K562 (cell line): ENCODE measurements at regions not wholly inside any gene's neighbourhood (a gene's known extent, or its start where the extent isn't known, plus 50 kb on each side); places are given as distances from the start of the nearest gene placed in this dataset.
A peak's percentile ranks its signal among the peaks of the same experiment; 100 is the strongest.

Source experiments
- ATAC-seq: fragments of 200-7000 bp; cut with Tn5 transposase; 3 replicates; pipeline ENCODE4 v1.9.1; 2020; ENCODE audit warnings: moderate library complexity
- BruUV-seq: library from RNA; stranded (reverse); fragments of 400-500 nt; replicated peaks from 2 replicates; lab custom pipeline; 2021; lab: Mats Ljungman, UMichigan
- CTCF ChIA-PET: fragments of 300-600 bp; formaldehyde crosslinking; extraction: SDS; loops from one replicate; lab custom pipeline; 2021; ENCODE audit warnings: low intra/inter-chr PET ratio; lab: Yijun Ruan, JAX
- POLR2A ChIA-PET: fragments of 300-600, 350-650 bp; sonication (Branson Sonifier 250); formaldehyde crosslinking; extraction: SDS; loops from one replicate; lab custom pipeline; 2021; ENCODE audit warnings: antibody characterized with exemption, inconsistent platforms; lab: Yijun Ruan, JAX
- DNase-seq, 4 experiments: peaks; one replicate each; pipeline versions ENCODE4 v3.0.0 to v3.0.0-alpha.2; 2011 to 2018; ENCODE audit warnings: low spot score in 3 of 4, mixed read lengths in 3 of 4; ENCODE audit errors: extremely low read depth in 1 of 4
- FAIRE-seq: peaks from 2 replicates; lab custom pipeline; 2011; peaks lifted over from hg19 to GRCh38; lab: Jason Lieb, UNC
- H2AFZ ChIP-seq: 2 replicates; pipeline ENCODE4 v1.6.0; 2011; ENCODE audit warnings: low read depth, low read length, control low read depth, inconsistent platforms
- H3K27ac ChIP-seq: fragments of 200-600 bp; 3 replicates; pipeline ENCODE4 v1.8.0; 2011; ENCODE audit warnings: low read depth, mild to moderate bottlenecking, control low read depth, inconsistent platforms, low read length, moderate library complexity, mixed read lengths; ENCODE audit errors: extremely low read depth
- H3K27me3 ChIP-seq, 2 experiments: fragments of 300-600 bp in 1 of 2; 2 replicates in 1 of 2; 3 replicates in 1 of 2; pipeline versions ENCODE4 v1.6.0 to v1.8.0; 2011; ENCODE audit warnings: inconsistent platforms in 2 of 2, low read length in 2 of 2, mild to moderate bottlenecking in 1 of 2, mixed read lengths in 1 of 2, moderate library complexity in 1 of 2; ENCODE audit not compliant: control insufficient read depth in 2 of 2, insufficient read depth in 2 of 2
- H3K36me3 ChIP-seq: fragments of 300-600 bp; 3 replicates; pipeline ENCODE4 v1.8.0; 2011; ENCODE audit warnings: mild to moderate bottlenecking, low read length, inconsistent platforms; ENCODE audit not compliant: control insufficient read depth, insufficient read depth
- H3K4me1 ChIP-seq, 2 experiments: fragments of 200-600 bp in 1 of 2; replicated peaks in 1 of 2; 2 replicates in 1 of 2; 3 replicates in 1 of 2; pipeline versions ENCODE4 v1.5.1 to v1.8.0; 2011; ENCODE audit warnings: inconsistent platforms in 2 of 2, low read length in 2 of 2, mild to moderate bottlenecking in 1 of 2, mixed read lengths in 1 of 2, moderate library complexity in 1 of 2; ENCODE audit not compliant: control insufficient read depth in 2 of 2, insufficient read depth in 2 of 2
- H3K4me2 ChIP-seq: 2 replicates; pipeline ENCODE4 v1.6.1; 2011; ENCODE audit warnings: low read length, control low read depth, inconsistent platforms, mixed read lengths; ENCODE audit not compliant: insufficient read depth
- H3K4me3 ChIP-seq: fragments of 200-600 bp; sonication (generic), shearing (Covaris generic); 2 replicates; pipeline ENCODE4 v1.5.1; 2016; ENCODE audit warnings: control low read depth, inconsistent platforms
- H3K79me2 ChIP-seq: fragments of 200-600 bp; 3 replicates; pipeline ENCODE4 v1.8.0; 2011; ENCODE audit warnings: low read length, inconsistent platforms; ENCODE audit not compliant: control insufficient read depth, insufficient read depth
- H3K9ac ChIP-seq, 2 experiments: 2 replicates each; pipeline versions ENCODE4 v1.6.0 to v1.6.1; 2011; ENCODE audit warnings: low read depth in 2 of 2, low read length in 2 of 2, control low read depth in 1 of 2, inconsistent platforms in 1 of 2, mild to moderate bottlenecking in 1 of 2, mixed read lengths in 1 of 2; ENCODE audit not compliant: insufficient read depth in 1 of 2
- H3K9me1 ChIP-seq: one replicate; pipeline ENCODE4 v1.6.0; 2011; ENCODE audit warnings: inconsistent platforms, mild to moderate bottlenecking, low read length, moderate library complexity; ENCODE audit not compliant: control insufficient read depth, insufficient read depth
- H3K9me3 ChIP-seq: replicated peaks from 2 replicates; pipeline ENCODE4 v1.5.1; 2011; ENCODE audit warnings: low read depth, low read length, inconsistent platforms; ENCODE audit not compliant: control insufficient read depth, insufficient read depth
- H4K20me1 ChIP-seq: replicated peaks from 2 replicates; pipeline ENCODE4 v1.6.1; 2011; ENCODE audit warnings: low read length, inconsistent platforms, mixed read lengths; ENCODE audit not compliant: control insufficient read depth, insufficient read depth
- ARID3B ChIP-seq: fragments of 250-450 bp; sonication (Bioruptor Pico); IDR thresholded peaks from 2 replicates; pipeline ENCODE4 v1.4.0; 2020; ENCODE audit warnings: borderline replicate concordance
- BACH1 ChIP-seq: fragments of 200-800 bp; sonication (Bioruptor generic); IDR thresholded peaks from 2 replicates; pipeline ENCODE4 v1.6.1; 2016; ENCODE audit warnings: missing genetic modification characterization, missing compliant biosample characterization
- CEBPG ChIP-seq, 3 experiments: fragments of 200-800 bp in 1 of 3; sonication (Bioruptor generic) in 1 of 3; sonication (generic) in 1 of 3; formaldehyde crosslinking in 1 of 3; IDR thresholded peaks in 2 of 3; conservative IDR thresholded peaks in 1 of 3; 2 replicates each; pipeline versions ENCODE4 v1.6.1 to v1.8.0; 2016 to 2022; ENCODE audit warnings: missing compliant biosample characterization in 2 of 3, missing genetic modification characterization in 2 of 3, mild to moderate bottlenecking in 1 of 3, missing genetic modification reagents in 1 of 3
- MED1 ChIP-seq: sonication (generic); formaldehyde crosslinking; IDR thresholded peaks from 2 replicates; pipeline ENCODE4 v1.8.1; 2023; ENCODE audit warnings: missing genetic modification reagents, borderline replicate concordance
- PPARD ChIP-seq: fragments of 250-450 bp; sonication (Bioruptor Pico); IDR thresholded peaks from 2 replicates; pipeline ENCODE4 v1.8.0; 2022; ENCODE audit warnings: inconsistent platforms, mild to moderate bottlenecking, moderate library complexity
- RFX7 ChIP-seq: fragments of 250-450 bp; sonication (Bioruptor Pico); IDR thresholded peaks from 2 replicates; pipeline ENCODE4 v1.5.1; 2021; ENCODE audit warnings: mild to moderate bottlenecking
- TAF9B ChIP-seq: fragments of 450-650 bp; IDR thresholded peaks from 2 replicates; pipeline ENCODE4 v1.6.1; 2018; ENCODE audit warnings: mild to moderate bottlenecking; ENCODE audit not compliant: partially characterized antibody
- XRCC4 ChIP-seq: IDR thresholded peaks from one replicate; pipeline ENCODE4 v1.6.1; 2011; ENCODE audit not compliant: insufficient read depth, insufficient read length; ENCODE audit errors: extremely low read depth
- ZFP36 ChIP-seq: fragments of 150-350 bp; IDR thresholded peaks from 2 replicates; pipeline ENCODE4 v1.6.1; 2018; ENCODE audit warnings: low read length, low read depth; ENCODE audit not compliant: partially characterized antibody
- ZNF12 ChIP-seq: sonication (generic); formaldehyde crosslinking; IDR thresholded peaks from 2 replicates; pipeline ENCODE4 v1.4.0; 2020; ENCODE audit warnings: mild to moderate bottlenecking, missing genetic modification reagents
- ZNF511 ChIP-seq: sonication (generic); formaldehyde crosslinking; IDR thresholded peaks from 2 replicates; pipeline ENCODE4 v1.8.0; 2022; ENCODE audit warnings: mild to moderate bottlenecking, missing genetic modification reagents
- ZNF717 ChIP-seq: fragments of 250-450 bp; sonication (Bioruptor Pico); IDR thresholded peaks from 2 replicates; pipeline ENCODE4 v1.5.0; 2021
- WGBS: fragments of 100-300 bp; shearing (Covaris generic); methylation state at CpG from one replicate; pipeline ENCODE4 v1.1.6; 2016; ENCODE audit warnings: low coverage, mixed read lengths; ENCODE audit not compliant: insufficient coverage; ENCODE audit errors: missing lambda C conversion rate; 5-methylcytosine and 5-hydroxymethylcytosine counted together
- in situ Hi-C: fragments of 300-500 bp; cut with MboI; formaldehyde crosslinking; loops from 4 replicates; pipeline ENCODE4 v1.15.0; 2018; ENCODE audit warnings: inconsistent platforms, mixed read lengths
- intact Hi-C: fragments of 100-400 bp; cut with micrococcal nuclease; formaldehyde crosslinking; loops from 2 replicates; pipeline ENCODE4 v1.14.2; 2022

GRCh38 chr6:71551798-71552197 lies 263.2 kb downstream of the OGFRL1 start (continued):
- no peak for TF ChIP-seq ARID3B
- no peak for TF ChIP-seq XRCC4
- TF ChIP-seq CEBPG (CRISPR knock-in tag; IDR thresholded peaks at IDR 0.05): no peak
- no peak for TF ChIP-seq CEBPG (tag; conservative IDR thresholded peaks at IDR 0.05 in 1 of 2, IDR thresholded peaks at IDR 0.05 in 1 of 2)
- no peak for TF ChIP-seq PPARD (CRISPR knock-in tag)
- TF ChIP-seq BACH1 (tag): no peak
- no peak for TF ChIP-seq ZNF717
- no peak for TF ChIP-seq MED1
- no peak for TF ChIP-seq TAF9B
- no peak for TF ChIP-seq RFX7
- TF ChIP-seq ZNF511 (CRISPR knock-in tag): no peak

- H3K27ac ChIP-seq: no peak overlapping the region
- H3K4me3 ChIP-seq: no peak overlapping the region
- H3K27me3 ChIP-seq: no peaks in the 10 kb centered on the region
- intact Hi-C loops (no loop called here), in situ Hi-C loops (no loop called here)
- DNase-seq: no peak
- 0% methylated on average over 4 of the region's 4 CpGs for WGBS
- POLR2A ChIA-PET: no interaction called here
- no peak overlapping the region for H2AFZ ChIP-seq
- no peaks in the 10 kb centered on the region for H4K20me1 ChIP-seq
- no peaks in the 10 kb centered on the region for H3K4me1 ChIP-seq
- FAIRE-seq: no peak
- H3K79me2 ChIP-seq: no peaks in the 10 kb centered on the region
- H3K9me3 ChIP-seq: no peaks in the 10 kb centered on the region; the same call in 1 of the 2 replicates
- CTCF ChIA-PET: no interaction called here
- H3K9ac ChIP-seq: no peak overlapping the region
- TF ChIP-seq ZNF12: no peak
- TF ChIP-seq ZFP36: peak; percentile 10
- H3K36me3 ChIP-seq: no peaks in the 10 kb centered on the region
- no peak for ATAC-seq
- H3K9me1 ChIP-seq: no peaks in the 10 kb centered on the region
- no TSS peak for BruUV-seq
- no peak overlapping the region for H3K4me2 ChIP-seq
Measured at GRCh38 chr6:71556141-71556540, 267.5 kb downstream of the OGFRL1 start.
